IMR-90 (cell line): ENCODE measurements at regions not wholly inside any gene's neighbourhood (a gene's known extent, or its start where the extent isn't known, plus 50 kb on each side); places are given as distances from the start of the nearest gene placed in this dataset.

Source experiments
- ATAC-seq: fragments of 200-7000 bp; cut with Tn5 transposase; 2 replicates; pipeline ENCODE4 v1.9.1; 2020; ENCODE audit warnings: low read depth, mild to moderate bottlenecking, moderate library complexity
- BruUV-seq: library from RNA; stranded (reverse); fragments of 400-500 nt; replicated peaks from 2 replicates; lab custom pipeline; 2021; lab: Mats Ljungman, UMichigan
- CTCF ChIA-PET: fragments of 300-600 bp; formaldehyde crosslinking; extraction: SDS; loops from one replicate; lab custom pipeline; 2021; ENCODE audit warnings: antibody characterized with exemption; lab: Yijun Ruan, JAX
- POLR2A ChIA-PET: fragments of 300-600 bp; sonication (Branson Sonifier 250); formaldehyde crosslinking; loops from one replicate; lab custom pipeline; 2022; ENCODE audit warnings: antibody characterized with exemption; ENCODE audit not compliant: unreplicated experiment; lab: Charles Lee
- DNase-seq: peaks from one replicate; pipeline ENCODE4 v3.0.0; 2013
- H2AFZ ChIP-seq: replicated peaks from 2 replicates; pipeline ENCODE3; 2013; ENCODE audit warnings: low read length, mild to moderate bottlenecking; ENCODE audit not compliant: poor library complexity
- H2AK5ac ChIP-seq: 2 replicates; pipeline ENCODE4 v1.6.1; 2013; ENCODE audit warnings: low read depth, low read length, inconsistent platforms
- H2AK9ac ChIP-seq: replicated peaks from 2 replicates; pipeline ENCODE3; 2013; ENCODE audit warnings: mild to moderate bottlenecking, low read depth, low read length, moderate library complexity; ENCODE audit not compliant: poor library complexity
- H2BK120ac ChIP-seq: 2 replicates; pipeline ENCODE4 v1.6.1; 2013; ENCODE audit warnings: low read depth, low read length, inconsistent platforms
- H2BK15ac ChIP-seq: 3 replicates; pipeline ENCODE4 v1.6.1; 2013; ENCODE audit warnings: low read depth, low read length, inconsistent platforms
- H2BK20ac ChIP-seq: 2 replicates; pipeline ENCODE4 v1.6.1; 2013; ENCODE audit warnings: low read depth, mild to moderate bottlenecking, inconsistent platforms, low read length, moderate library complexity
- H2BK5ac ChIP-seq: 2 replicates; pipeline ENCODE4 v1.6.1; 2013; ENCODE audit warnings: mild to moderate bottlenecking, low read depth, low read length, inconsistent platforms; ENCODE audit not compliant: poor library complexity, severe bottlenecking
- H3K14ac ChIP-seq: replicated peaks from 2 replicates; pipeline ENCODE4 v1.6.1; 2013; ENCODE audit warnings: low read depth, low read length, inconsistent platforms
- H3K18ac ChIP-seq: 2 replicates; pipeline ENCODE4 v1.6.1; 2013; ENCODE audit warnings: low read depth, low read length, control low read depth
- H3K23ac ChIP-seq: 2 replicates; pipeline ENCODE4 v1.6.1; 2013; ENCODE audit warnings: low read depth, low read length, inconsistent platforms
- H3K27ac ChIP-seq: 2 replicates; pipeline ENCODE4 v1.5.1; 2013; ENCODE audit warnings: mild to moderate bottlenecking, control low read depth, low read length; ENCODE audit not compliant: insufficient read depth
- H3K27me3 ChIP-seq: 2 replicates; pipeline ENCODE4 v1.6.1; 2013; ENCODE audit warnings: low read length; ENCODE audit not compliant: control insufficient read depth, insufficient read depth
- H3K36me3 ChIP-seq: 2 replicates; pipeline ENCODE4 v1.6.1; 2013; ENCODE audit warnings: low read length, mixed read lengths; ENCODE audit not compliant: control insufficient read depth, insufficient read depth
- H3K4ac ChIP-seq: 2 replicates; pipeline ENCODE4 v1.6.1; 2013; ENCODE audit warnings: low read depth, low read length, inconsistent platforms
- H3K4me1 ChIP-seq: 2 replicates; pipeline ENCODE4 v1.6.1; 2013; ENCODE audit warnings: low read length, mixed read lengths; ENCODE audit not compliant: control insufficient read depth, insufficient read depth
- H3K4me2 ChIP-seq: 2 replicates; pipeline ENCODE4 v1.6.1; 2013; ENCODE audit warnings: low read depth, mild to moderate bottlenecking, control low read depth, low read length, moderate library complexity
- H3K4me3 ChIP-seq: 2 replicates; pipeline ENCODE4 v1.5.1; 2013; ENCODE audit warnings: low read depth, mild to moderate bottlenecking, control low read depth, low read length, moderate library complexity; ENCODE audit not compliant: insufficient read depth
- H3K56ac ChIP-seq: 2 replicates; pipeline ENCODE4 v1.6.1; 2013; ENCODE audit warnings: low read length, inconsistent platforms; ENCODE audit not compliant: insufficient read depth; ENCODE audit errors: extremely low read depth
- H3K79me1 ChIP-seq, 2 experiments: 2 replicates each; pipeline ENCODE4 v1.6.1; 2013; ENCODE audit warnings: low read length in 2 of 2, inconsistent platforms in 1 of 2, low read depth in 1 of 2
- H3K9ac ChIP-seq: 2 replicates; pipeline ENCODE4 v1.6.1; 2013; ENCODE audit warnings: low read depth, low read length, control low read depth
- H3K9me1 ChIP-seq: 2 replicates; pipeline ENCODE4 v1.6.1; 2013; ENCODE audit warnings: low read length, inconsistent platforms; ENCODE audit not compliant: insufficient read depth
- H3K9me3 ChIP-seq: 2 replicates; pipeline ENCODE4 v1.6.1; 2013; ENCODE audit warnings: low read length; ENCODE audit not compliant: control insufficient read depth, insufficient read depth
- H4K20me1 ChIP-seq: 2 replicates; pipeline ENCODE4 v1.6.1; 2013; ENCODE audit warnings: low read length, inconsistent platforms; ENCODE audit not compliant: insufficient read depth
- H4K5ac ChIP-seq: 2 replicates; pipeline ENCODE4 v1.6.1; 2013; ENCODE audit warnings: mild to moderate bottlenecking, low read depth, low read length, control low read depth
- H4K8ac ChIP-seq, 2 experiments: 2 replicates each; pipeline ENCODE4 v1.6.1; 2013; ENCODE audit warnings: low read depth in 2 of 2, low read length in 2 of 2, control low read depth in 1 of 2, inconsistent platforms in 1 of 2
- H4K91ac ChIP-seq: 2 replicates; pipeline ENCODE4 v1.6.1; 2013; ENCODE audit warnings: low read depth, low read length, inconsistent platforms; ENCODE audit not compliant: insufficient read depth
- CEBPB ChIP-seq: IDR thresholded peaks from 2 replicates; pipeline ENCODE4 v1.6.1; 2012; ENCODE audit warnings: low read depth, low read length, improper control_type of control experiment
- MAFK ChIP-seq: IDR thresholded peaks from 2 replicates; pipeline ENCODE4 v1.6.1; 2012; ENCODE audit warnings: low read depth, low read length, improper control_type of control experiment
- MXI1 ChIP-seq: IDR thresholded peaks from 2 replicates; pipeline ENCODE4 v1.6.1; 2012; ENCODE audit warnings: low read depth, mild to moderate bottlenecking, low read length, moderate library complexity, borderline replicate concordance
- NFE2L2 ChIP-seq: fragments of 150-350 bp; IDR thresholded peaks from 2 replicates; pipeline ENCODE4 v1.6.1; 2016; ENCODE audit warnings: low read depth, mild to moderate bottlenecking, low read length
- POLR2A ChIP-seq: IDR thresholded peaks from 2 replicates; pipeline ENCODE4 v1.6.1; 2012; ENCODE audit warnings: mild to moderate bottlenecking, low read depth, low read length
- RCOR1 ChIP-seq: IDR thresholded peaks from 2 replicates; pipeline ENCODE4 v1.6.1; 2012; ENCODE audit warnings: mild to moderate bottlenecking, low read length, improper control_type of control experiment; ENCODE audit not compliant: insufficient replicate concordance
- RFX5 ChIP-seq: IDR thresholded peaks from 2 replicates; pipeline ENCODE4 v1.8.0; 2012; ENCODE audit warnings: low read depth, mild to moderate bottlenecking, low read length, moderate library complexity
- WGBS, 2 experiments: methylation state at CpG; one replicate each; pipeline versions ENCODE4 v1.1.5 to v1.1.7; 2013; ENCODE audit warnings: missing lambda C conversion rate in 2 of 2; ENCODE audit not compliant: insufficient read length in 1 of 2; ENCODE audit errors: extremely low coverage in 2 of 2; 5-methylcytosine and 5-hydroxymethylcytosine counted together
- dilution Hi-C: fragments of 300-500 bp; cut with HindIII; formaldehyde crosslinking; loops from one replicate; pipeline ENCODE4 v1.14.3; 2018; ENCODE audit warnings: low sequenced_read_pairs; ENCODE audit not compliant: unreplicated experiment
- in situ Hi-C: fragments of 300-500 bp; cut with MboI; formaldehyde crosslinking; loops from 3 replicates; pipeline ENCODE4 v1.14.3; 2019; ENCODE audit warnings: low sequenced_read_pairs, inconsistent platforms, mixed read lengths
- intact Hi-C: fragments of 100-400 bp; cut with micrococcal nuclease; formaldehyde crosslinking; loops from 2 replicates; pipeline ENCODE4 v1.10.0; 2022
- TF ChIP-seq, protein P1 (sequence below): fragments of 150-350 bp; IDR thresholded peaks from 2 replicates; pipeline ENCODE4 v1.6.1; 2017; ENCODE audit warnings: mild to moderate bottlenecking, antibody characterized with exemption, low read length, low read depth
- TF ChIP-seq, protein P2 (sequence below): fragments of 150-350 bp; IDR thresholded peaks from 2 replicates; pipeline ENCODE4 v1.6.1; 2016; ENCODE audit warnings: low read depth, mild to moderate bottlenecking, low read length, moderate library complexity, borderline replicate concordance

DNA sequence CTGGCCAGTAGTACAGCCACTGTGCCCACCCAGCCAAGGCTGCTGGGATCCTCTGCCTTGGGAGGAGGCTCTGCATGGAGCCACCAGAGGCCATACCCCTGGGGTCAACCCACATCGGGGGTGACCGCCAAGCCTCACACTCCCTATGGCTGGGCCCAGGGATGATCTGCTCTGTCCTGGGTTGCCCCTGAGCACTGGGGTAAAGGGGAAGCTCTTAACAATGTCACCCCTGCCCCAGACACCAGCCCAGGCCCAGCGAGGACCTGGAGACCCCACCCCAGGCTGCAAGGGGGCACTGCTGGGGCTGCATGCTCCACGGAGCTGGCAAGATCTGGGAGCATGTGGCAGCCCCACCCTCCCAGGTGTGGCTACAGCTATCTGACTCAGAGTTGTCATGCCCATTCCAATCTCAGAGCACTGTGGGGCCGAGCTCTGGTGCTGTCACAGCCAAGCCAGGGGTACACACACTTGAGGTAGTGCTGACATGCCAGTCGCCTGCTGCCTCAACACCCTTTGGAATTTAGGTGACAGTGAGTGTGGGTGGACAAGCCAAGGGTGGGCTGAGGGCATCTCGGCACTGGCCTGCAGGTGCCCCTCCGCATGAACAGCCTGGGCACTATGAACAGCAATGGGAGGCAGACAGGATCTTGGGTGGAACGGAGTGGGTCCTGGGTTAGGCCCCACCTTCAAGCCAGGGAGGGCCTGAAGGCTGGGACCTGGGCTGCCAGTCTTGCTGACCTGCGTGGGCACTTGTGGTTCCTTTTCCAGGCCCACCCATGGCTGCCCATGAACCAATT lies 427.7 kb downstream of the LRRIQ3 start:
- Histone ChIP-seq H3K9me1 (no peaks in the 10 kb centered on the region), H3K9me3 (peaks cover 23% of the 10 kb centered on the region), H3K9ac (no peak overlapping the region), H3K4me2 (no peak overlapping the region), H2BK15ac (no peak overlapping the region), H3K27ac (no peak overlapping the region), H2AFZ (no peak overlapping the region), H2AK9ac (no peak overlapping the region), H3K36me3 (no peaks in the 10 kb centered on the region), H4K8ac (no peak overlapping the region), H3K56ac (no peak overlapping the region), H3K23ac (no peak overlapping the region), H4K5ac (no peak overlapping the region), H3K18ac (no peak overlapping the region), H2AK5ac (no peak overlapping the region), H3K79me1 (no peaks in the 10 kb centered on the region), H3K27me3 (no peaks in the 10 kb centered on the region), H3K14ac (no peak overlapping the region), H4K91ac (no peak overlapping the region), H2BK5ac (no peak overlapping the region), H4K20me1 (no peaks in the 10 kb centered on the region), H3K4ac (no peak overlapping the region), H2BK120ac (no peak overlapping the region), H3K4me3 (no peak overlapping the region), H2BK20ac (no peak overlapping the region), H3K4me1 (no peaks in the 10 kb centered on the region)
- no TSS peak for BruUV-seq
- 67% methylated on average over 1 of the region's 10 CpGs; no CpG with 5 or more reads in 1 of the 2 experiments for WGBS, 2 experiments
- no peak for ATAC-seq
- intact Hi-C loops = no loop called here
- dilution Hi-C loops = no loop called here
- TF ChIP-seq CEBPB = no peak
- no peak for TF ChIP-seq NFE2L2
- TF ChIP-seq RFX5 = no peak
- TF ChIP-seq POLR2A = no peak
- TF ChIP-seq, protein P1, sequence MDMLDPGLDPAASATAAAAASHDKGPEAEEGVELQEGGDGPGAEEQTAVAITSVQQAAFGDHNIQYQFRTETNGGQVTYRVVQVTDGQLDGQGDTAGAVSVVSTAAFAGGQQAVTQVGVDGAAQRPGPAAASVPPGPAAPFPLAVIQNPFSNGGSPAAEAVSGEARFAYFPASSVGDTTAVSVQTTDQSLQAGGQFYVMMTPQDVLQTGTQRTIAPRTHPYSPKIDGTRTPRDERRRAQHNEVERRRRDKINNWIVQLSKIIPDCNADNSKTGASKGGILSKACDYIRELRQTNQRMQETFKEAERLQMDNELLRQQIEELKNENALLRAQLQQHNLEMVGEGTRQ = no peak
- no peak for TF ChIP-seq RCOR1
- TF ChIP-seq MXI1 = no peak
- TF ChIP-seq, protein P2, sequence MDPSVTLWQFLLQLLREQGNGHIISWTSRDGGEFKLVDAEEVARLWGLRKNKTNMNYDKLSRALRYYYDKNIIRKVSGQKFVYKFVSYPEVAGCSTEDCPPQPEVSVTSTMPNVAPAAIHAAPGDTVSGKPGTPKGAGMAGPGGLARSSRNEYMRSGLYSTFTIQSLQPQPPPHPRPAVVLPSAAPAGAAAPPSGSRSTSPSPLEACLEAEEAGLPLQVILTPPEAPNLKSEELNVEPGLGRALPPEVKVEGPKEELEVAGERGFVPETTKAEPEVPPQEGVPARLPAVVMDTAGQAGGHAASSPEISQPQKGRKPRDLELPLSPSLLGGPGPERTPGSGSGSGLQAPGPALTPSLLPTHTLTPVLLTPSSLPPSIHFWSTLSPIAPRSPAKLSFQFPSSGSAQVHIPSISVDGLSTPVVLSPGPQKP = no peak
- TF ChIP-seq MAFK = no peak
- in situ Hi-C loops = no loop called here
- CTCF ChIA-PET = no interaction called here
- POLR2A ChIA-PET = no interaction called here
- no peak for DNase-seq
